Rectal smooth muscle tissue (tissue), 1 donor: ENCODE measurements at regions not wholly inside any gene's neighbourhood (a gene's known extent, or its start where the extent isn't known, plus 50 kb on each side); places are given as distances from the start of the nearest gene placed in this dataset.

Experiments
- H3K27ac ChIP-seq: one replicate; pipeline ENCODE4 v1.7.0; 2013; ENCODE audit warnings: low read depth, low read length, inconsistent platforms
- H3K27me3 ChIP-seq: one replicate; pipeline ENCODE4 v1.7.0; 2013; ENCODE audit warnings: low read length; ENCODE audit not compliant: control insufficient read depth, insufficient read depth
- H3K36me3 ChIP-seq: one replicate; pipeline ENCODE4 v1.7.0; 2013; ENCODE audit warnings: low read length; ENCODE audit not compliant: control insufficient read depth, insufficient read depth
- H3K4me1 ChIP-seq: one replicate; pipeline ENCODE4 v1.7.0; 2013; ENCODE audit warnings: low read length; ENCODE audit not compliant: control insufficient read depth, insufficient read depth
- H3K4me3 ChIP-seq: one replicate; pipeline ENCODE4 v1.7.0; 2013; ENCODE audit warnings: low read length
- H3K9ac ChIP-seq: one replicate; pipeline ENCODE4 v1.7.0; 2013; ENCODE audit warnings: low read length

DNA sequence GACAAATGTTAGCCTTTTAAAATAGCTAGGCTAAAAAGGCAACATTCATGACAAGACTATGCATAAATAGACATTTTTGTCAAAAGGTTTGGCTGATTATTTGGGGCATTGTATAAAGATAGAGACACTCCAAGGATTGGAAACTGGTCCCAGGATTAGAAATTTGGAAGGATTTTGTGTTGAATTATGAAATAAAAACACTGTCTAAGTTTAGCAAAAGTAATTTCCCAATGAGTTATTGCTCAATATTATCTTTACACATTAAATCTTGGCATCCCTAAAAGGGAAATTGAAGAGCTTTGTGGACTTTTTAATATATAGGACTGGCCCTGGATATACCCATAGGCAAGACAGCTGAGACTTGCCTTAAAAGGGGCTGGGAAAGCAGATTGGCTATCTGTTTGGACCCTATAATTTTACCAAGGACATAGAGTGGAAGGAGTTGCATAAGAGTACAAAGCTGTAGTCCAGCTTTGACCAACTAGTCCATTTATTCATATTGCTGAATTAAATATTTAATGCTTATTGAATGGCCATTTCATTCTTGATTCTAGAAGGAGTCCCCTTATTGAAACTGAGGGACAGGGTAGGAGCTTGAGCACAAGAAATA lies 382.7 kb downstream of the METTL15 start:
- Histone ChIP-seq H3K27ac (no peak overlapping the region), H3K36me3 (no peaks in the 10 kb centered on the region), H3K4me1 (no peaks in the 10 kb centered on the region), H3K9ac (no peak overlapping the region), H3K27me3 (no peaks in the 10 kb centered on the region), H3K4me3 (no peak overlapping the region)

DNA sequence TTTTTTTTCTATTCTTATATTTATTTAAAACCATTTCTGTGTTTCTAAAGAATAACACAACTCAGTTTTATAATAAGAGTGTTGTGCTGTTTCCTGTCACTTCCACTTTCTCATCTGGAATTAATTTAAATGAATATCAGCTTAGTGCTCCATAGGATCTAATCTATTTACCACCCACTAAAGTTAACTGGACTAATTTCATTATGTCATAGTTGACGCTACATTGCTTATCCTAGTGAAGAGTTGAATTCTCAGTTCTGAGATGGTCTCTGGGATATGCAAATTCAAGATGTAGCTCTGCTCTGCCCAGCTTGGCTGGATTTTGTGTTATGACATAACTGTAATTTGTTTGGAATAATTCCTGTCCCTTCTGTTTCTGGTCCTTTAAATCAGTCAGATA lies 380.1 kb downstream of the METTL15 start:
- H3K9ac ChIP-seq, result no peak overlapping the region
- no peaks in the 10 kb centered on the region for H3K36me3 ChIP-seq
- H3K27me3 ChIP-seq, result no peaks in the 10 kb centered on the region
- no peaks in the 10 kb centered on the region for H3K4me1 ChIP-seq
- no peak overlapping the region for H3K27ac ChIP-seq
- no peak overlapping the region for H3K4me3 ChIP-seq

DNA sequence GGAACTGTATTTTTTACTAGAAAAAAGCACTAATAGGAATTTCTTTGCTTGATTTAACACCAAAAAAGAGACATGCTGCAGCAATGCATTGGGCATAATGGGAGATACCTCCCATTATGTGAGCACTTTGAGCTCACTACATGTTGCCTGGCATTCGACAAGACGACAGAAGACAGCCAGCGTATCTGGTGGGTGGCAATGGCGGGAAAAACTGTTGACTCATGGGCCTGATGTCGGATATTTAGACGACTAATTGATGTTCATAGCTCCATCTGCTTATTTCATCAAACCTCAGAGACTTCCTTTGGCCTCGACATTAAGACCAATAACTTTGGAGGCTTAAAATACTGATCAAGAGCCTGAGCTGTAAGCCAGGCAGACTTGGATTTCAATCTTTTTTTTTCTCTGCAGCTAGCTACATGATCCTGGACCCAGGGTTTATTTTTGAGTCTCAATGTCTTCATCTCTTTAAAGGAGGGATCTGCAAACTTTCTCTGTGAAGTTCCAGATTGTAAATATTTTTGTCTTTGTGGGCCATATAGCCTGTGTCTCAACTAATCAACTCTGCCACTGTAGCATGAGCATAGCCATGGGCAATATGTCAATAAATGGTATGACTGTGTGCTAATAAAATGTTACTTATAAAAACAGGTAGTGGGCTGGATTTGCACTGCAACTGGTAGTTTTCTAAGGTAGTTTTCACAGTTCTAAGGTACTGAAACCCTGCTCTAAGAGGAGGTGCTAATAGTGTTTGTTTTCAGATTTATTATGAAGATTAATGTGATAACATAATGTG lies 375.1 kb downstream of the METTL15 start:
- Histone ChIP-seq H3K4me1 (no peaks in the 10 kb centered on the region), H3K27ac (no peak overlapping the region), H3K9ac (no peak overlapping the region), H3K27me3 (no peaks in the 10 kb centered on the region), H3K4me3 (no peak overlapping the region), H3K36me3 (no peaks in the 10 kb centered on the region)

DNA sequence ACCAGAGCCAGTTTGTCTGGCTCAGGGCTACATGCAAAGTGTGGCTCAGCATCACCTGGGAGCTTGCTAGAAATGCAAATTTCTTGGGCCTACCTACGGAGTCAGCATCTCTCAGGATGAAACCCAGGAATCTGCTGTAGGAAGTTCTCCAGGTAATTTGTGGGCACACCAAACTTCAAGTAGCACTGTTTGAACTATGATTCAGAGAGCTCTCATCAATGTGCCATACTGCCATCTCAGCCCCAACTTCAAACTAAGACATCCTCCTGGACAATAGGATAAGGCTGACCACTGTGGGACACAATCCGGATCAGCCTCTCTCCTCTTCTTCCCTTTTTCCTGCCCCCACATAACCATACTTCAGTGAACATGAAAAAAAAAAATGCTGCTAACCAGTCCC lies 374.5 kb downstream of the METTL15 start:
- no peaks in the 10 kb centered on the region for H3K4me1 ChIP-seq
- H3K36me3 ChIP-seq, result no peaks in the 10 kb centered on the region
- H3K4me3 ChIP-seq, result no peak overlapping the region
- H3K27ac ChIP-seq, result no peak overlapping the region
- no peaks in the 10 kb centered on the region for H3K27me3 ChIP-seq
- H3K9ac ChIP-seq, result no peak overlapping the region

DNA sequence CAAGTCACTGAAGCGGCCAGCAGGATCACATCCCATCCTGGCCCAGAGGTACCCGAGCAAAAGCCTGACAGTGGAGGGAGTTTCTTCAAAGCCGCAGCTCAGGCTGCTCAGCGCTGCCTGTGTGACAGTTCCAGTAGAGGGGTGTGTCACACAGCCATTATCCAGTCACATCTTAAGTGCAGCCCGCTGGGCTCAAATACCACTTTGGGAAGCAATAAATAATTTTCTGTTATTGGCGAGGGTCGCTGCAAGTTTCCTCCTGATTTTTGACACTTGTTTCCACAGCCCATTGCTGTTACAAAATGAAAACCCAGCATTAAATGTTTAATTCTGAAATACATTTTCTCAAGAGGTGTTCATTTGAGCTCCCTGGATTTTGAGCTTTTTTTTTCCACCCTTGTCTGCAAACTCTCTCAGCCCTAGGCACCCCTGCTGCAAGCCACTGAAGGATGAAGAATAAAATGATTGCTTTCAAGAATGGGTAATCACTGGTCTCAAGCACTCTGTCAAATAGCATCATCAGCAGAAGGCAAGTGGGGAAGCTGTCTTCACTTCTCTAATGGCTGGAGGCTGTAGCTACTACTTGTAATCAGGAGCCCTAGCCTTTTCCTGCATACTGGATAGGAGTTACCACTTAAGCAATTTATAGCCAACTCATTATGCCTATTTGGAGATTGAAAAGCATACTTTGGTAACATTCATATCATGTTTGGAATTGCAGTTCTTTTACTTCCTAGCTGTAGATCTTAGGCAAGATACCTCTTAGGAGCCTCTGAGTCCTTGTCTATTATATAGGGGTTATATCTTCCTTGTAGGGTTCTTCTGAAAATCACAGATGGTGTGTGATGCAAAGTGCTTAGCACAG lies 373.7 kb downstream of the METTL15 start:
- no peaks in the 10 kb centered on the region for H3K36me3 ChIP-seq

DNA sequence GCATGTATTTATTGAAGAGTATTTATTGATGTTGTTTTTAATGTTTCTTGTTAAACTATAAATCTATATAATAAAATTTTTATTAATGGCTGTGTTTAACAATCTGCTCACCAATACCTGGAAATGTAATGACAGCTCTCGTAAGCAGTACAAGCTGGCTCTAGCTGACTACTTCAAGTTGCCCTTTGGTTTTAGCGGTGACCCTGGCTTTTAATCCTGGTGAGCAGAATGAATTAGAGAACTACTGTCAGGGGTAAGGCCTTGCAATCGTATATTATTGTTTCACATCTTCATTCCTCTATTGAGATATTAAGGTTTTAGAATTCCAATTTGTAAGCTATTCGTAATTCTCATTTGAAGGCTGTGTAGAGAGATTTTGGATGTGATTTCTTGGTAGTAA lies 372.2 kb downstream of the METTL15 start:
- Histone ChIP-seq H3K4me3 (no peak overlapping the region), H3K27me3 (no peaks in the 10 kb centered on the region), H3K4me1 (no peaks in the 10 kb centered on the region), H3K27ac (no peak overlapping the region), H3K36me3 (no peaks in the 10 kb centered on the region), H3K9ac (no peak overlapping the region)

More for the DNA sequence above, 373.7 kb downstream of the METTL15 start:
- Histone ChIP-seq H3K27me3 (no peaks in the 10 kb centered on the region), H3K27ac (no peak overlapping the region), H3K9ac (no peak overlapping the region), H3K4me1 (no peaks in the 10 kb centered on the region), H3K4me3 (no peak overlapping the region)

DNA sequence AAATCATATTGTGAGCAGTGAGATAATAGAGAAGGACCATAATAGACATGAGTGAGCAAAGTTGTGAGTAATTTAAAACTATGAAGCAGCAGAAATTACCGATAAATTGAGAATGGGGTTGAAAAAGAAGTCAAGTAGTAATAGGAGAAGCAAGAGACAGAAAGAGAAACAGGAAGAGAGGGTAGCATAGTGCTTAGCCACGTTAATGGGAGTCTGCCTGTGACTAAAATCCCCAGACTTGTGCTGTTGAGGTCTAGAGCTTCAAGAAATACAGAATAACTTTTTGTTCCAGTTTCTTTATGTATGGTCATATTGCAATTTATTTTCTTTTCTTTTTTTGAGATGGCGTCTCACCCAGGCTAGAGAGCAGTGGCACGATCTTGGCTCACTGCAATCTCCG lies 368.7 kb downstream of the METTL15 start:
- Histone ChIP-seq H3K9ac (no peak overlapping the region), H3K27me3 (no peaks in the 10 kb centered on the region), H3K36me3 (no peaks in the 10 kb centered on the region)

DNA sequence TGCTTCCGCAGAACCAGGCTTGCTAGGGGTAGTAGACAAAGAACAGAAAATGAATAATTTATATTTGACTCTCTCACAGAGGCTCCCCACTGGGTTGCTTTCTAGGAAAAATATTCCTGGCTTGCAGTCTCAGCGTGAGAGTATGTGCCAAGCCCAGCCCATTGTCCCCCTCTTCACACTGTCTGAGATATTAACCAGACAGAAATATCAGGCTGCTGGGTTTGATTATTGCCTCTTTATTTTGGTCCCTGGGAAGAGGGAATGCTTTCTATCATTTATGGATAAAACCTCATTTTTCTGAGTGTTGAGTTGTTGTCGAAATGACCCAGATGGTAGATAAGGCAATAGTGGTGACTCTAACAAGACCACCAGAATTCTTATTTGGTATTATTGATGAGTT lies 367.9 kb downstream of the METTL15 start:
- no peak overlapping the region for H3K4me3 ChIP-seq
- H3K36me3 ChIP-seq, result no peaks in the 10 kb centered on the region
- no peaks in the 10 kb centered on the region for H3K4me1 ChIP-seq
- H3K9ac ChIP-seq, result no peak overlapping the region
- no peaks in the 10 kb centered on the region for H3K27me3 ChIP-seq
- H3K27ac ChIP-seq, result no peak overlapping the region

More for the DNA sequence above, 368.7 kb downstream of the METTL15 start:
- Histone ChIP-seq H3K4me1 (no peaks in the 10 kb centered on the region), H3K4me3 (no peak overlapping the region), H3K27ac (no peak overlapping the region)

DNA sequence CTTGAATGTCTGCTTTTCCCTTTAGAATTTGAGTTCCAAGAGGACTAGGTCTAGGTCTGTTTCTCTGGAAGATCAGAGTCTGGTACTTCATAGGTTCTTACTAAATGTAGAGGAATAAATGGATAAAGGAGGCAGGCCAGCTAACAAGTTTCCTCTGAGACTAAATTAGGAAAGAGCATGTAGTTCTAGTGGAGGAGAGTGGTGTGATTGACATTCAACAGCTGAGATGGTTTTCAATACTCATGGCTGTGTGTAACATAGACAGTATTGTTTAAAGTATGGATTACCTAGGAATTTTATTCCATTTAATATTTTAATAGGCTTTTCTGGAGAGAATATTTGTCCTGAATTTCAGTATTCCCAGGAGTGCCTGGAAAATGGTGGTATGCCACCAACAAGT lies 364.7 kb downstream of the METTL15 start:
- Histone ChIP-seq H3K9ac (no peak overlapping the region), H3K4me1 (no peaks in the 10 kb centered on the region), H3K36me3 (no peaks in the 10 kb centered on the region), H3K4me3 (no peak overlapping the region), H3K27me3 (no peaks in the 10 kb centered on the region), H3K27ac (no peak overlapping the region)

DNA sequence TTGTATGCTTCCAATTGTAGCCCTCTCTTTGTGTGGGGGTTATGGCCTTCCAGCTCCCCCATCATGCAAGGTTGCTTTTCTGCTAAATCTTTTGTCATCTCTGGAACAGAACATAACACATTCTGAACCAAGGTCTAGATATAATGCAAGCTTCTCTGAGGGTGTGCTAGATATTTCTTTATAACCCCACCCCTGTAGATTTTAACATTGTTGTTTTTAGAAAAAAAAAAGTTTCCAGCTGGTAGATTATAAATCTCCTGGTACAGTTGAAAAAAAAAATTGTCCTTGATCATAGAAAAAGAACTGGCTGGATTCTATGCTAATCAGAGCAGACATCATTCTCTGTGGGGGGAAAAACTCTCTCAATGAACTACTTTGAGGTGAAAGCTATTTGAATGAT lies 363.3 kb downstream of the METTL15 start:
- Histone ChIP-seq H3K4me1 (no peaks in the 10 kb centered on the region), H3K9ac (no peak overlapping the region), H3K36me3 (no peaks in the 10 kb centered on the region), H3K4me3 (no peak overlapping the region), H3K27ac (no peak overlapping the region), H3K27me3 (no peaks in the 10 kb centered on the region)

DNA sequence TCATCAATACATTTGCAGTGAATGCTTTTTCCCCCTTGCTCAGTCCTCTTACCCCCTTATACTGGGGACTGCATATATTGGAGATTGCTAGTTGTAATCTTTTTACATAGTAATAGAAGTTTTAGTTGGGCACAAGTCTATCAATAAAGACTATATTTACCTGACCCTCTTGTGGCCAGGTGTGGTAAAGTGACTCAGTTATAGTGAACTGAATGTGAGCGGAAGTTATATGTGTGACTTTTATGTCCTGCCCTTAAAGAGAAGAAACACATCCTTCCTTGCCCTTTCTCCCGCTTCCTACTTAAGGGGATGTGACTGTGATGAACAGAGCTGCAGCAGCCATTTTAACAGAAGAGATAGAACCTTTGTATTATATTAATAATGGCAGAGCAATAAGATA lies 362.0 kb downstream of the METTL15 start:
- no peaks in the 10 kb centered on the region for H3K36me3 ChIP-seq
- H3K4me1 ChIP-seq, result no peaks in the 10 kb centered on the region
- H3K27ac ChIP-seq, result no peak overlapping the region
- H3K4me3 ChIP-seq, result no peak overlapping the region
- H3K9ac ChIP-seq, result no peak overlapping the region
- no peaks in the 10 kb centered on the region for H3K27me3 ChIP-seq

DNA sequence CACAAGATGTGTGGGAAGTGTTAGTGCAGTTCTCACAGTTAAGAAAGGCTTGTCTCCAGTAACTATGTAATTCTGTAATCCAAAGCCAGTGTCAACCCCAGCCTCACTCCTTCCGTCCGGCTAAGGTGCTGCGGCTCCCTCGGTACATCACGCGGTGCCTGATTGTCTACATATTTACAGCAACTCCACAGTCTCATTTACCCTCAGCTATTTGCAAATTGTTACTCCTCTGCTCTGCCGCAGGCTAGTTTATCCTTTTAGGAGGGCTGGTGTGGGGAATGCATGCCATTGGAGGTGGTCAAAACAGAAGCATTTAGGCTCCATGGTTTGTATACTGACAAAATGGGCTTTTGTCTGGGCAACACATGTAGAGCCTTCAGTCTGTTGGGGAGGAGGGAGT lies 358.3 kb downstream of the METTL15 start:
- Histone ChIP-seq H3K9ac (no peak overlapping the region), H3K27me3 (no peaks in the 10 kb centered on the region), H3K36me3 (no peaks in the 10 kb centered on the region), H3K4me3 (no peak overlapping the region), H3K27ac (no peak overlapping the region), H3K4me1 (no peaks in the 10 kb centered on the region)
